Stomach (tissue), 4 donors: ENCODE measurements at regions not wholly inside any gene's neighbourhood (a gene's known extent, or its start where the extent isn't known, plus 50 kb on each side); places are given as distances from the start of the nearest gene placed in this dataset.

Experiments used
- CTCF ChIP-seq, 7 experiments: fragments of 450-650 bp in 4 of 7; fragments of 200-600 bp in 3 of 7; sonication (generic) in 3 of 7; IDR thresholded peaks; one replicate each; pipeline ENCODE4 v1.5.1; 2016 to 2019; ENCODE audit warnings: antibody characterized with exemption in 7 of 7, control low read depth in 2 of 7, mild to moderate bottlenecking in 1 of 7
- POLR2A ChIP-seq, 4 donors: fragments of 450-650 bp; IDR thresholded peaks; one replicate each; pipeline ENCODE4 v1.6.1; 2016; ENCODE audit warnings: antibody characterized with exemption in 4 of 4, control low read depth in 2 of 4, mild to moderate bottlenecking in 1 of 4, moderate library complexity in 1 of 4

- no peak for TF ChIP-seq CTCF (IDR thresholded peaks at IDR 0.05)
- TF ChIP-seq POLR2A (IDR thresholded peaks at IDR 0.05): no peak
These were observed 193.6 kb upstream of the RNF32 start for GRCh38 chr7:156446990-156447389.
